Epithelial cell of prostate (primary cell): ENCODE measurements at regions not wholly inside any gene's neighbourhood (a gene's known extent, or its start where the extent isn't known, plus 50 kb on each side); places are given as distances from the start of the nearest gene placed in this dataset.
A peak's percentile ranks its signal among the peaks of the same experiment; 100 is the strongest.

Experiments
- DNase-seq: peaks from one replicate; pipeline ENCODE4 v3.0.0-alpha.2; 2011; ENCODE audit warnings: low read depth, low spot score
- H3K27ac ChIP-seq: fragments of 450-650 bp; 2 replicates; pipeline ENCODE4 v1.5.1; 2017; ENCODE audit warnings: mild to moderate bottlenecking

DNA sequence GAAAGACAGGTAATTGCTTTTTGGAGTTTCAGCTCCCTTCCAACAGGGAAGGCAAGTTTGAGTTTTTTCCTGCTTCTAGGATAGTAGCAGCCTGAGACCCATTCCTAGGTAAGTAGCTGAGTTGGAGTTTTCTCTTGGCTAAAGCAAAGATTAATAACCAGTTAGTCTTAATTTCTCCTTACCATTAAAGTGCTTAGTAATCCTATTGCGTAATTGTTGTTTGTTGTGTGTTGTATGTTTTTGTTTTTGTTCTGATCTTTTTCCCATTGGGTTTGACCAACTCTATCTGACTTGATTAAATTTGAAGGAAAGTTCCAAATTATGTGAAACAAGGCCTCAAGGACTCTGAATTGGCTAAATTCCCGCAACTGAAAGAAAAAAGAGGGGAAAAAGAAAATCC lies 83.5 kb downstream of the TBX22 start:
- no peak for DNase-seq
- H3K27ac ChIP-seq = no peak overlapping the region

DNA sequence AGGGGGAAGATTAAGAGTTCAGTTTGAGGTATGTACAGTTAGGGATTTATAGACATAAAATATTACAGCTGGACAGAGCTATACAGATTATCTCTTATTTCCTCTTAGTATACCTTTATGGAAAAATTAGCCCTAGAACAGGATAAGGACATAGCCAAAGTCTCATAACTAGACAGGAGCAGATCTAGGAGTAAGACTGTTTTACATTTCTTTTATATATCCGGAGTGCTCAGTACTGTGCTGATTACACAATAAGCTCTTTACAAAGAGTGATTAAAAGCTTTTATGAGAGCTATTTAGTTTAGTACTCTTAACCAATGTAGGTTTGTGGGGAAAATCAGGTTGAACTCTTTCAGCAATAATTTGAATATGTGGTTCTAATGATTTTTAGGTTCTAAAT lies 105.8 kb downstream of the TBX22 start:
- DNase-seq = no peak
- H3K27ac ChIP-seq = no peak overlapping the region

DNA sequence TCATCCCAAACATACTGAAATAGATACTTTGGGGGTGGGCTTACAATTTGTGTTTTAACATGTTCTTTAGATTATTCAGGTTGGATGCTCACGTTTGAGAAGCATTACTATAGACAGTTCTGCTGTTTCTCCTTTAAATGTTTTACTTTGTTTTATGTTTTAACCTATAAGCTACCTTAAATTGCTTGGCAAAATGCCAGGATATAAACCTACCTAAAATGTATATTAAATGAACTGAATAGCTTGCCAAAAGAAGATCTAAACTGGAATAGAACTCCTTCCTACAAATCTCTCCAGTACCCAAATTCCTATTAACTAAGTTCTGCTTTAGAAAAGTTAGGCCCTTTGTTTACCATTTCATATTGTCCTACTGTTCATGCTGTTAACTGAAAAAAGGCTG lies 124.4 kb downstream of the TBX22 start:
- H3K27ac ChIP-seq = no peak overlapping the region
- DNase-seq = no peak

DNA sequence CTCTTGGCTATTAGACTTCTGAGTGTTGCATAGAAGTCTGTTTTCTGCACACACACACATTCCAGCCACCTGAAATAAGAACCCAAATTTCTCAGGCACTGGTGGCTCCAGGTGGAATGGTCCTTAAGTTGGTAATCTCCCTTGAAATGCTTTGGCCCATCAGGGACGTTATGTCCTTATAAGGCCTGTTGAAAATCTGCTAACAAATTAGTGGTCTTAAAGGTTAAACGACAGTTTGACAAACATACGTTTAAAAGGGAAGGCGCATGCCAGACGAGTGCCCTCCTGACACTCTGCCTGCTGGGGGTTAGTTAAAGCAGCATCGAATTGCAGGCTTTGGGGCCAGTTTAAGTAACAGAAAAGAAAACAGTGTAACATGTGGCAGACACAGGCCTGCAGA lies 125.0 kb downstream of the TBX22 start:
- no peak for DNase-seq
- H3K27ac ChIP-seq = no peak overlapping the region

DNA sequence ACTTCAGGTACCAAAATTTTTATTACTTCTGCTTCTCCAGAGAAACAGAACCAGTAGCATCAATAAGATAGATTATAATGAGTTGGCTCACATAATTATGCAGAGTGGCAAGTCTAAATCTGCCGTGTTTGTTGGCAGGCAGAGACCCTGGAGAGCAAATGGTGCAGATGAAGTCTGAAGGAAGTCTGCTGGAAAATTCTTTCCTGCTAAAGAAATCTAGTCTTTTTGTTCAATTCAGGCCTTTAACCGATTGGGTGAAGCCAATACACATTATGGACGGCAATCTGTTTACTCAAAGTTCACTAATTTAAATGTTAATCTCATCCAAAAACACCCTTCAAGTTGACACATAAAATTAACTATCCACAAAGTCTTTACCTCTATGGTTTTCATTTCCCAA lies 156.0 kb downstream of the TBX22 start:
- no peak overlapping the region for H3K27ac ChIP-seq

DNA sequence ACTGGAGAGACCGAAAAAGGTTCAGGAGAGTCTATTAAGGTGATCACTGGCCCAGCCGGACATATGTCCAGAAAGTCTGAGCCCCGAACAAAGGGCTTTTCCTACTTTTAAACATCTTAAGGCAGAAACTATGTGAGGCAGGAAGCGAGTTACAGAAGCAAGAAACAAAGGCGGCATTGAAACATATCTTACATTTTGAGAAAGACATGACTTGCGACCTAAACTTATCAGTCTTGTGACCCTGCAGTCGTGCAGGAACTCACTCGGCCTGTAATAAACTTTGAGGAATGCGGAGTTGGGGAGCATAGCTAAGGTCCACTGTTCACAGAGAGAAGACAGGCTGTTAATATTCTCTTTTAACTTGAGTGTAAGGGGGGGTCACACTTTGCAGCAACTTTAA lies 158.7 kb downstream of the TBX22 start:
- no peak overlapping the region for H3K27ac ChIP-seq
- DNase-seq = no peak

More for the DNA sequence above, 156.0 kb downstream of the TBX22 start:
- no peak for DNase-seq

DNA sequence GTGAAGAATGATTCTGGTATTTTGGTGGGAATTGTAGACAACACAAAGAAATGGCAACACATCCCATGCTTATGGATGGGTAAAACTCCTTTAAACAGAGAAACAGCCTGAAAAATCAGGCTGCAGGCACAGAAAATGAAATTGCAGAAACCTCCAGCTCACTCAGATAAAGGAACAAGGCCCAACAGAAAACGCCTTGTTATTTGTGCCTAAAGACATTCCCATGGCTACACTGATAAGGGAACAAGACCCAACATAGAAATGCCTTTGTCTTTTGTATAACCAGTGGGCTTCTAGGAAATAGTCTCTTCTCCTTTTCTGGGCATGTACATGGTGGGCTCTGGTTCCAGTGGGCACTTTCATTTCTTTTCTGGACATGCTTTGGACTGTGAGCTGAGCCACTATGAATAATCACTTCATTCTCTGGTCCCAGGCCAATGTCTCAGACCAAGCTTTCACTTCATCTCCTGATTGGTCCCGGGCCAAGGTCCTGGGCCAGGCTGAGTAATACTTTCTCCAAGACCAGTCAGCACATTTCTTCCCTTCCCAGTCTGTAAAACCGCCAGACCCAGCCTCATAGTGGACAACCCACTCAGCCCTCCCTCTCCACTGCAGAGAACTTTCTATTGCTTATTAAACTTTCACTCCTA lies 160.5 kb downstream of the TBX22 start:
- DNase-seq = no peak

DNA sequence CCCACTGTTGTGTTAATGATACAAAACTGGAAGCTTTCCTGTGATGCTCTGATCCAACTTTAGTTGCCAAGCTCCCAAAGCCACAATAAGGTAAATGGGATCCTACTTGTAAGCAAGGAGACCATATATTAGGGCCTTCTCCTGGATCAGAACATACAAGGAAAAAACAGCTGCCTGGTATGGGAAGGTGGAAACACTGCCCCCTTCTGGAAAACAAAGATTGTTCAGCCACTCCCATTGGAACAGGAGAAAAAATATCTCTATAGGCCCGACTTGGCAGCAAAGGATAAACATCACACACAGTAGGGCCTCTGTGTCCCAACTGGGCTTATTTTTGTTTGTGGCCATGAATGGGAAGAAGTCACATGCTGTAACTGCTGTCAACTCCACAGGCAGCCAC lies 166.5 kb downstream of the TBX22 start:
- H3K27ac ChIP-seq = no peak overlapping the region
- no peak for DNase-seq

More for the DNA sequence above, 160.5 kb downstream of the TBX22 start:
- no peak overlapping the region for H3K27ac ChIP-seq

DNA sequence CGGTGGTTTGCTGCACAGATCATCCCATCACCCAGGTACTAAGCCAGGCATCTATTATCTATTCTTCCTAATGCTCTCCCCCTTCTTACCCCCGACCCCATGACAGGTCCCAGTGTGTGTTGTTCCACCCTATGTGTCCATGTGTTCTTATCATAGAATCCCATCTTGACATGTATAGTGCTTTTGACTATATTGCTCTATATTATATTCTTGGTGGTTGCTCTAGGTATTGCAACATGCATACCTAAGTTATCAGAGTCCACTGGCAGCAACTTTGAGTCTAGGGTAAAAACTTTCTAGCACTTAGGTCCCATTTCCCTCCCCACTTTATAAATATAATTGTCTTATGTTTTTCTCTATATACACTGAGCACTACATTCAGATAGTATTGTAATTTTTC lies 170.3 kb downstream of the TBX22 start:
- DNase-seq = no peak
- H3K27ac ChIP-seq = no peak overlapping the region

DNA sequence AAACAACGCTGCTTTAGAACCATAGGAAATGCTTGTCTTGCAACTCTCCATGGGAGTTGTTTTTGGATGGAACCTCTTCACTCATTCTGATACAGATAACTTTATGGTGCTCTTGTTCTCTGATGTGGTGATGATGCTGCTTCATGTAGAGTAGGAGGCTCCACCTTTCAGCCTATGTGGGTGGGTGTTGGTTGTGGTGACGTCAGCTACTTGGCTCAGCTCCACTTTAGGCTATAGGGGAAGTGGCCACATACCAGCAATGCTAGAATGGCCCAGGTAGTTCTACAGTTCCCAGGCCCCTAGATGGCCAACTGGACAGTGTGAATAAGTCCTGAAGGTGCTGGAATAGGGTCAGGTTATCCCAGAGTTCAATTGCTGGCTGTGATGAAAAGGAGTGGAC lies 192.1 kb downstream of the TBX22 start:
- DNase-seq = no peak
- H3K27ac ChIP-seq = no peak overlapping the region

DNA sequence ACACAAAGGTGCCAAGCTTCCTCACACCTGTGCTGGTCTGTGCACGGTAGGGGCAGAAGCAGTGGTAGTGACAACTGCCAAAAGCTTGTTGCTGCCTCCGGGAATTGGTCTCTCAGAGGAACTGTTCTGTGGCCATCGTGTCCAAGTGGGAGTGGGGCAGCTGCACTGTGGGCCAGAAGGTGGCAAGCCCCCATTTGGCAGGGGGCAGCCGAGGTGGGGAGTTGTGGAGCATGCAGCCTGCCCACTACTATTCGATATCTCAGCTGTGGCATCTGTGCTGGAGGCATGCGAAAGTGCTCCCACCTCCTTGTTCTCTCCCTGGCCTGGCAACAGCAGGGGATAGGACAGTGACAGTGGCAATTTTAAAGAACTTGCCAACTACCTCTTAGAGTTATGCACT lies 192.8 kb downstream of the TBX22 start:
- DNase-seq = no peak
- no peak overlapping the region for H3K27ac ChIP-seq

DNA sequence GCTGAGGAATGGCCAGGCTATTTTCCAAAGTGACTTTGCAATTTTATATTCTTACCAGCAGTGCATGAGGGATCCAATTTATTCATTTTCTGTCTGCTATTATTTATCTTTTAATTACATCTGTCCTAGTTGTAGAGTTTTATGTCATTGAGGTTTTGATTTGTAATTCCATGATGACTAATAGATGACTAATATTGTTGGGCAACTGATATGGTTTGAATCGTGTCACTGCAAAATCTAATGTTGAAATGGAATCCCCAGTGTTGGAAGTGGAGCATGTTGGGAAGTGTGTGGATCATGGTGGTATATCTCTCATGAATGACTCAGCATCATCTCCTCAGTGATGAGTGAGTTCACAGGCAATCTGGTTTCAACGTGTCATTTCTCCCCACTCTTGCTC lies 201.5 kb downstream of the TBX22 start:
- DNase-seq = peak; percentile 43

DNA sequence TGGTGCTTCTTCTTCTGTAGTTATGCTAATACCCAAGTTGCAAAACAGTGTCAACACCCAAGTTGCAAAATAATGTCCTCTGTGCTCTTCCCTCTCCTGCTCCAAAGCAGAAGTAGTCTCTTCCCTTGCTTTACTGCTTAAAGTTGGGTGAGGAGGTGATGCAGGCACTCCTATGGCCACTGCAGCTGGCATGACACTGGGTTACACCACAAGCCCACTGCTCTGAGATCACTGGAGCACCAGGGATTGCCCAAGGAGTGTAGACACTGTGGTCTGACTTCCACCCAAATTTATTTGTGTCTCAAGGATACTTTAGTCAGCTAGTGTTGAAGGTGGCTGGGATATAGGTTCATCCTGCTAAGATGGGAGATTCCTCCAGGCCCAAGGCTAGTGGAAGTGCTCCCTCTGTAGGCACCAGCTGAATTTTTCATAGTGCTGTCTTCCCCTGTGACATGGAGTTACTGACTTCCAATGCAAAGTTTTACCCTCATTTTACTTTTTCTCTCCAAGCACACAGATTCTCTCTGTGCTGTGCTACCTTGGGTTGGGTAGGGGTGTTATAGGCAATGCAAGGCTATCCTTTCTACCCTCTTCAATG lies 196.2 kb upstream of the TENT5D start:
- H3K27ac ChIP-seq = no peak overlapping the region
- DNase-seq = no peak

More for the DNA sequence above, 201.5 kb downstream of the TBX22 start:
- peak overlapping the region; percentile 30 for H3K27ac ChIP-seq

DNA sequence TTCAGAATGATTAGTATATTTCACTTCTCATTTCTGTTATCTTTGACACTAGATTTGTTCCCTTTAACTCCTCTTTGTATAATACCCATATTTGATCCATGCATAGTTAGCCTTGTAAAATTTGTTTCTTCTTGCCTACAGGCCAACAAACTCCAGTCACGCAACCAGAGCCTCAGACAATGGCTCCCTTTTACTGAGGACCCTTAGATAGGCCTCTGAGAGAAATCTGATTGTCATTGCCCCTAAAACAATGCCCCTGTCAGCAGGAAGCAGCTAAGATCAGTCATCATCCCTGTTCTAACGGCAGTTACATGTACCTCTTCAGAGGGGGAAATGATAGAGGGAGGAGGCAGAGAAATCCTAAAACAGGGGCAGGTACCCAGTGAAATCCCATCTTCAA lies 190.6 kb upstream of the TENT5D start:
- no peak overlapping the region for H3K27ac ChIP-seq
- no peak for DNase-seq

DNA sequence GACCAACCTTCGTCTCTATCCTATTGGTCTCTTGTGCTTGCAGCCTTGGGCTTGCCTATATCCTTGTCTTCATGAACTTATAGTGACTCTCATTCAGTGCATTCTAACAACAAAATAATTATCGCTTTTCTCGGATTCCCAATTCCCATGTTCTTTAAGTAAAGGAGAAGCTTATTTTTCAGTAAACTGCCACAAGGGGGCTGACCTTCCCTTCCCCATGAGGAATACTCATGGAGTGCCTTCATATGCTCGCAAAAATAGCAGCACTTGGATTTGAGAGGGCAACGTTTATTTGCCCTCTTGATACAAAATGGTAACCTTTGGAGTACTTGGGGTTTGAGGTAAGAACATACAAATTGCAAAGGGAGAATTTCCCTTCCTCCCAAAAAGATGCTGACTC lies 183.2 kb upstream of the TENT5D start:
- H3K27ac ChIP-seq = no peak overlapping the region
- DNase-seq = no peak

DNA sequence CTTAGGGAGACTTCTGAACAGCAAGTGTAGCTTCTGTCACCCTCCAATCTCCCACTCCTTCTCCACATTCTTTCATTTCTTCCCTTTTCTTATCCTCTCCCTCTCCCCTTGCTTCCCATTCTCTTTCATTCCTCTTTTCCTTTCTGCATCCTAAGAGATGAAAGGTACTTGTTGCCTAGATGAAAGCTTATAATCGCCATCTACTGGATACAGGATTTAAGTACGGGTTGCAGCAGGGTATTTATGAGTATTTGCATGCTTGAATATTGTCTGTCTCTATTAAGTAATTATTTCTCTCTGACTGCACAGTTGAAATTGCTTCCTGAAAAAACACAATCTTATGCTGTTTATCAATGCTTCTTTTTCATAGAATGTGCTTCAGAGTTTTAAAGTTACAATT lies 174.0 kb upstream of the TENT5D start:
- DNase-seq = no peak
- H3K27ac ChIP-seq = no peak overlapping the region

DNA sequence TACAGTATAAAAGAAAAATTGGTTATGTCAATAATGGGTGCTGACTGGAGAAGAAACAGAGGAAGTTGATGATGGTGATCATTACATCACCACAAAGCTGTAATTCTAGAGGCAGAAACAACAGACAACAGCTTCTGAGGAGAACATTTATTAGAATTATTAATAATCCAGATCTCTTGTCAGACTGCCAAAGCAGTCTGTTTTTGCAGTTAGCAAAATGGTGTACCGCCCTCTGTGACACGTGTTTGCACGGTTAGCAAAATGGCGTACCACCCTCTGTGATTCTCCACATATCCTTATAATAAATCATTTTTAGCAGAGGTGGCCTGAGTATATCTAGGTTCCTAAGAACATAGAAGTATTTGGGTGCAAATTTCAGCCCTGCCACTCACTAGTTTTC lies 154.0 kb upstream of the TENT5D start:
- H3K27ac ChIP-seq = no peak overlapping the region

DNA sequence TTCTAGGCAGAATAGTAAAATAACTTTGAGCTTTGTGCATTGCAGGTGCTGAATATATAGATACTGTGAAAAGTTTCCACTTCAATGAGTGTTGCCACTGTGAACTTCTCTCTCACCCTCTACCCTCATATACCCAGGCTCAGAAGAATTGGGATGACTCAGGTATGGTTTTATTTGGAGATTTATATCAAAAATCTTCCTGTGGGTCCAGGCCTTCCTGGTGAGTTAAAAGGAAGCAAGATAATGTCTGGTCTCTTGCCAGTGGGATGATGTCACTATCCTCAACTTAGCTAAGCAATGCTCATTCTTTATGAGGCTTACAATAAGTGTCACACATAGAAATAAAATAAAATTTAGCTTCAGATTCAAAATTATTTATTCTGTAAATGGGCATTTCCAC lies 153.3 kb upstream of the TENT5D start:
- no peak for DNase-seq

More for the DNA sequence above, 154.0 kb upstream of the TENT5D start:
- DNase-seq = no peak

DNA sequence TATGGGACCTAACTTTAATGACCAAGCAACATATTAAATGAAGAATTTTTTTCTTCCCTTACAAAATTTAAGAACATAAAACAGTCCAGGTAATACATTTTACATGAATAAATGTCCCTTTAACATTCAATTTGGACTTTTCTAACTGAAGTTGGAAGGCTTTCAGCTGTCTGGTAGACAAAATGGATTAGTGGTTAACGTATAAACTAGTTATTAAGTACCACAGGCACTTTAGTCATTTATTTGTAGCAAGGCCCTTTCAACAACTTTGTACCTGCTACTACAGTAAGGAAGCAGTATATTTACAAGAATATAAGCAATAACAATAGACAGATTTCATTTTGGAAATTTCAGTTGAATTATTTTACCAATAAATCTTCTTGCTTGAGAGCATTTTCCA lies 152.5 kb upstream of the TENT5D start:
- no peak overlapping the region for H3K27ac ChIP-seq
- DNase-seq = no peak

More for the DNA sequence above, 153.3 kb upstream of the TENT5D start:
- H3K27ac ChIP-seq = no peak overlapping the region

DNA sequence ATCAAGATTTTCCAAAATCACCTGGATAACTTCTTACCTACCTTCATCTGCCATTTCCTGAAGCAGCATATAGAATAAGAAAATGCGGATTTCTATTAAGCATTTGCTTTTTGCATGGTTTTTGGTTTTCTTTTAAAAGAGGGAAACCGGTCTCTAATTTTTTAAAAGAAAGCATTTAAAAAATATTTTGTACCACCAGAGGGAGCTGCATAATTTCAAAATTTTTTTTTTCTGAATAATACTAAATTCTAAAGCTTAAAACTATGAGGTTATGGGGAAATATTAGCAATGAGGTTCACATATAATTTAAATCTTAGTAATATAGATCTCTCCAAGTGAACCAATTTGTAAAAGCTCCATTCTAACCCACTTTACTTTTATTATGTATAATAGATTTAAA lies 137.7 kb upstream of the TENT5D start:
- H3K27ac ChIP-seq = no peak overlapping the region
- no peak for DNase-seq

DNA sequence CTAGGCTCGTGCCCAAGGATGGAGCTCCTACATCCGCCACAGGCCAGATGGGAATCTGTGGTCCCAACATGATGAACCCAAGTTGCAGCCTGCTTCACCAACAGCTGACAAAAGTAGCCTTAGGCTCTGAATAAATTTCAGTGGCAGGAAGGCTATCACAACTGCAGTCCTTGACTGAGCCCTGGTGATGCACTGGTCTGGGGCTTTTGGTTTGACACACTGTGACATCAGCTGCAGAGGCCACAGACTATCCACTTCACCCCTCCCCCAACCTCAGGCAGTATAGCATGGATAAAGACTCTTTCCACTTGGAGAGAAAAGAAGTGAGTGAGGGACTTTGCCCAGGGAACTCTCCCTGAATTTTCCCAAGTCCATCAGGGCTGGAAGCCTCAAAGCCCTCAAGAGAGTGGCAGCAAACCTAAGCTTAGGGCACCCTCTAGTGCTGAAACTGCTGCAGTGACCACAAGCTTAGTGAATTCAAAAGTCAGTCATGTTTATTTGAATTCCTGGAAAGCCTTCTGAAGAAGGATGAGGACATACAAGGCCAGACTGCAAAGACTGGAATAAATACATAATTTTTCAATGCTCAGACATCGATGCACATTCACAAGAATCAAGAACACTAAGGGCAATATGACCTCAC lies 135.0 kb upstream of the TENT5D start:
- DNase-seq = no peak
- no peak overlapping the region for H3K27ac ChIP-seq

DNA sequence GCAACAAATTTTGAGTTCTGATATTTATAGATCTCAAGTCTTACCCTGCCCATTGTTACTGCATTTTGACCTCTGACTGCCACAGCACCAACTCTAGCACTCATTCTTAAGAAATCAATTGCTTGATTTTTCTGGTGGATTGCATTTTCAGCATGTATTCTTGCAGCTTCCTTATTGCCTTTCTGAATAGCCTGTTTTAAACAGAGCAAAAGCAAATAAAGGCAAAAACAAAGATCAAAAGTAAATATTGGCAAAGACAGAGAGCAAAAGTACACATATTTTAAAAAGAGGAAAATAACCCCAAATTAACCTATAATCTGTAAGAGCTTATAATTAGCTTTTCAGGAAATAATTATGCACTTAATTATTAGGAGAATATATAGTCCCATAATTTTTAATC lies 129.4 kb upstream of the TENT5D start:
- DNase-seq = no peak

More for the DNA sequence above, 129.4 kb upstream of the TENT5D start:
- H3K27ac ChIP-seq = no peak overlapping the region
